GM23338 (cell line): ENCODE measurements at regions not wholly inside any gene's neighbourhood (a gene's known extent, or its start where the extent isn't known, plus 50 kb on each side); places are given as distances from the start of the nearest gene placed in this dataset.

ENCODE experiments used
- ETS1 ChIP-seq: IDR thresholded peaks from 2 replicates; pipeline ENCODE4 v1.6.1; 2016; ENCODE audit warnings: antibody characterized with exemption
- EZH2 ChIP-seq: fragments of 200-600 bp; sonication (generic); IDR thresholded peaks from one replicate; pipeline ENCODE4 v1.8.0; 2017; ENCODE audit warnings: antibody characterized with exemption, mild to moderate bottlenecking, low read depth; ENCODE audit not compliant: unreplicated experiment
- EZH2phosphoT487 ChIP-seq: fragments of 200-600 bp; sonication (generic); IDR thresholded peaks from one replicate; pipeline ENCODE4 v1.8.1; 2018; ENCODE audit warnings: antibody characterized with exemption; ENCODE audit not compliant: unreplicated experiment
- POLR2AphosphoS5 ChIP-seq: IDR thresholded peaks from 2 replicates; pipeline ENCODE4 v1.6.1; 2016; ENCODE audit warnings: antibody characterized with exemption, low read depth
- TF ChIP-seq, protein P1 (sequence below), 2 experiments: fragments of 200-600 bp in 1 of 2; sonication (generic) in 1 of 2; conservative IDR thresholded peaks; 2 replicates each; pipeline versions ENCODE4 v1.5.1 to v1.6.1; 2016 to 2017; ENCODE audit warnings: antibody characterized with exemption in 2 of 2, low read depth in 2 of 2, mild to moderate bottlenecking in 2 of 2, moderate library complexity in 1 of 2

DNA sequence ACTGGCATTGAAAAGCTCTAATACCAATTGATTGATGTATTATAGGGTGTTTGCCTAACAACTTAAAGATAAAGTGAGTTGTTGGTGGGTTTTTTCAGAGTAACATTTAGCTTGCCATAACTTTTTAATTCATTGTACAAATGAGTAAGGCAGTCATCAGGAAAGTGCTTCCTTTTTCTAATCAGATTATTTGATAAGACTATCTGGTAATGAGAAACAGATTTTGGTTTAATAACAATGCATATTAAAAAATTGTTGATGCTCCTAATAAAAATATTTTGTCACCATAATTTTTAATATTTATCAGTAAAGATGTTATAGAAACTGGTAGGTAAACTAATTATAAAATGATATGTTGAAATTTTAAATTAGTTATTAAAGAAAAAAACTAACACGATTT lies 51.3 kb downstream of the BLTP1 start:
- TF ChIP-seq EZH2phosphoT487 (no peak), ETS1 (no peak), POLR2AphosphoS5 (no peak), EZH2 (no peak)
- TF ChIP-seq, protein P1, sequence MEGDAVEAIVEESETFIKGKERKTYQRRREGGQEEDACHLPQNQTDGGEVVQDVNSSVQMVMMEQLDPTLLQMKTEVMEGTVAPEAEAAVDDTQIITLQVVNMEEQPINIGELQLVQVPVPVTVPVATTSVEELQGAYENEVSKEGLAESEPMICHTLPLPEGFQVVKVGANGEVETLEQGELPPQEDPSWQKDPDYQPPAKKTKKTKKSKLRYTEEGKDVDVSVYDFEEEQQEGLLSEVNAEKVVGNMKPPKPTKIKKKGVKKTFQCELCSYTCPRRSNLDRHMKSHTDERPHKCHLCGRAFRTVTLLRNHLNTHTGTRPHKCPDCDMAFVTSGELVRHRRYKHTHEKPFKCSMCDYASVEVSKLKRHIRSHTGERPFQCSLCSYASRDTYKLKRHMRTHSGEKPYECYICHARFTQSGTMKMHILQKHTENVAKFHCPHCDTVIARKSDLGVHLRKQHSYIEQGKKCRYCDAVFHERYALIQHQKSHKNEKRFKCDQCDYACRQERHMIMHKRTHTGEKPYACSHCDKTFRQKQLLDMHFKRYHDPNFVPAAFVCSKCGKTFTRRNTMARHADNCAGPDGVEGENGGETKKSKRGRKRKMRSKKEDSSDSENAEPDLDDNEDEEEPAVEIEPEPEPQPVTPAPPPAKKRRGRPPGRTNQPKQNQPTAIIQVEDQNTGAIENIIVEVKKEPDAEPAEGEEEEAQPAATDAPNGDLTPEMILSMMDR (conservative IDR thresholded peaks at IDR 0.05; ENCODE audit: low read depth in 2 of 2): no peak
